HG03103 (cell line): ENCODE measurements at regions not wholly inside any gene's neighbourhood (a gene's known extent, or its start where the extent isn't known, plus 50 kb on each side); places are given as distances from the start of the nearest gene placed in this dataset.
"Not testable (repeated sequence)": the region's sequence is repeated elsewhere in the genome, so short reads cannot be mapped to it uniquely, and the experiment has no call there.

Source experiments
- ATAC-seq: cut with Tn5 transposase; IDR thresholded peaks from one replicate; pipeline ENCODE4 v1.9.1; 2021; ENCODE audit warnings: low read depth; ENCODE audit not compliant: unreplicated experiment

GRCh38 chr15:84151205-84151931, 84.2 kb upstream of the GOLGA6L4 start:
- ATAC-seq: no peak

- not testable (repeated sequence) for ATAC-seq
Observed at GRCh38 chr15:84152381-84152979, 83.1 kb upstream of the GOLGA6L4 start.

- not testable (repeated sequence) for ATAC-seq
Observed at GRCh38 chr15:84153655-84154140, 81.9 kb upstream of the GOLGA6L4 start.

- not testable (repeated sequence) for ATAC-seq
Observed at GRCh38 chr15:84154314-84154713, 81.3 kb upstream of the GOLGA6L4 start.

DNA sequence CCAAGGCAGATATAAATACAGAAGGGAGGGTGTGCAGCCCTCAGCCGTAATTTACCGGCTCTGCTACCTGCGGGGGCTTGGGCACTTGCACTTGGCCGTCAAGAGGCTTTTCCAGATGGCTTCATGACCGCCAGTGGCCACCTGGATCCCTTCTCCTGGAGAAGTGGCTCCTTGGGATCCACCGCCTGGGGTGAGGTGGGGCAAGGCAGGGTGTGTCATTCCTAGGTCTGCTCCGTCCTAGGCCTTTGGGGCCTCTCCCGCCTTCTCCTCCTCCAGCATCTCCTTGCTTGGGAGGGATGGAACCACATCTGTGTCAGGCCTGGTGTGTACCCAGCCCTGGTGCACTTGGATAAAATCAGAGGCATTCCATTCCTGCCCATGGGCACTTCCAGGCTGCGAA, 80.8 kb upstream of the GOLGA6L4 start:
- ATAC-seq: not testable (repeated sequence)

- ATAC-seq: not testable (repeated sequence)
Observed at GRCh38 chr15:84155792-84156587, 79.6 kb upstream of the GOLGA6L4 start.

DNA sequence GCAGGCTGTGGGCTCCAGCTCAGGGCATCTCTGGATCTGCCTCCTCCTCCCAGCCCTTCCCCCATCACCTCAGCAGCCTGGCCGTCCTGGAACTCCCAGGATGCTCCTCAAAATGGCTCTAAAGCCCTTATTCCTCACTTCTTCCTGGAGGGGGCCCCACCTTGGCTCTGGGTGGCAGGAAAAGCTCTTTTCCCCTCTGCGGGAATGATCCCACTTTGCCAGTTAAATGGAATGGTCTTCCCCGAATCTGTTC, 79.1 kb upstream of the GOLGA6L4 start:
- not testable (repeated sequence) for ATAC-seq

DNA sequence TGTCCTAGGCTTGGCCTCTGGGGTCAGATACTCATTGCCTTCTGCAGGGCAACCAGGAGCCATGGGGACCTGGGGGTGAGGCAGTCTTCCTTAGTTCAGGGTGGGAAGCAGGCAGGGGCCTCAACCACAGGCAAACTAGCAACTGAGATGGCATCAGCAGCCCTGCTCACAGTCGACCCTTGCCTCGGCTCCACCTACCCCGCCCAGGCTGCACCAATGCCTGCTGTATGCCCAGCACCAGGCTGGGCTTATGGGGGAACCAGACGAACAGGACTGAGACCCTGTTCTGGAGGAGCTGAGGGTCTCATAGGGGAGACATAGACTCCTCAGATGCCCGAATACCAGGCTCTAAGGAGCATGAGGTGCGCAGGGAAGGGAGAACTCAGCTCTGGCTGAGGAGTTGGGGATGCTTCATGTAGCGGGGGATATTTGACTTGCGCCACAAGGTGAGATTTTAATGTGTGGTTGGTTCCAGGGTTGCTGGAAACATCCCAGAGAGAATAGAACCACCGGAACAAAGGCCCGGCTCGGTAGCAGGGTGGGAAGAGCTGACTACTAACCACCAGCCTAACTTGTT, 78.4 kb upstream of the GOLGA6L4 start:
- ATAC-seq: not testable (repeated sequence)

DNA sequence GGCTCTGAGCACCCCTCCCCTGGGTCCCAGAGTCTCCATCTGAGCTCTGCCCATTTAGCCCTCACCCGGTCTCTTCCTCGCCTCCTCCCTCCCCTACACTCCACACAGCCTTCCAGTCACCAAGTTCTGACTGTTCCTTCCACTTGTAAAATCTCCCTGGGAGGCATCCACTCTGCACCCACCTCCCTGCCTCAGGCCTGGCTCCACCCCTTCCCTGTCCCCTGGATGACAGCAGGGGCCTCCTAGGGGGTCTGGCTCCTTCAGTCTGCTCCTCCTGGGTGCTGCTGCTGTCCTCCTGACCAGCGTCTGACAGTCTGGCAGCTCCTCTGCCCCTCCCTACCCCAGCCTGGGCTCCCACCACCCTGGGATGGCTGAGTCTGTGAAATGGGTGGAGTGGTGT, 77.7 kb upstream of the GOLGA6L4 start:
- not testable (repeated sequence) for ATAC-seq

DNA sequence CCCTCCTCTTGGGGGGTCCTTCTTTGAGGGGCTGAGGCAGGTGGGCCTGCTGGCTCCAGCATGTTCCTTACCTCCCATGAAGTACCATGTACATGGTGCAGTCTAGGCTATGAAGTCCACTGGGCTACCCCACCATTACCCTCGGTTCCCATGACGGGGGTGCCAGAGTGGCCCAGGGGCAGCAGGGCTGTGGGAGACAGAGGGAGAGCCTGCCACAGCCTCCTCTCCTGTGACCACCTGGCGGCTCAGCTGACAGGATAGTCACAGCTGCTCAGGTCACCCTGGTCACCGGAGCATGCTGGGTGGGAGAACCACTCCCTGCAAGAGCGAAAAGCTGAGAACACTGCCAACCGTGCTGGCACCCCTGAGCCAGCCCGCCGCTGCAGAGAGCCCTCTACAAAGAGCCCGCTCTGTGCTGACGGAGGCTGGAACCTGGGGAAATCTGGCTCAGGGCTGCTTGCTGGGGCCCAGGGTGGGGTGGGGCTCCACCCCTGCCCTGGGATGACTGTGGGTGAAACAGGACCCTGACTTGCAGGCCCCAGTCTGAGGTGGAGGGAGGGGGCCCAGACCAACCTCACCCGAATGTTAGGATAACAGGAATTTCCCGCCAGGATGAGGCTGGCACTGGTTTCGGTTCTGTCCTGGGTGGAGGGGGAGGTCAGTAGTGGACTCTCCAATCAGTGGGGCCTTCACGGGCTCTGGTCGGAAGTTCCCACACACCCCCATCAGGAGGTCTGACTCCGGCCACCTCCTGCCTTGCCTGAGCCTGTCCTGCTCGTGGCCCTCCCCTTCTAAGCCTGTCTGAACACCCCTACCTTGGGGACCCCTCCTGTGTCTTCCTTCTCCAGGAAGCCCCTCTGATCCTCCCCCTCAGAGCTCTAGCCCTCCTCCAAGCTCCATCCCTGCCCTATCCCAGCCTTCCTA, 76.0 kb upstream of the GOLGA6L4 start:
- not testable (repeated sequence) for ATAC-seq

- ATAC-seq: not testable (repeated sequence)
Observed at GRCh38 chr15:84164423-84165292, 70.9 kb upstream of the GOLGA6L4 start.

GRCh38 chr15:84170029-84170428, 65.5 kb upstream of the GOLGA6L4 start:
- not testable (repeated sequence) for ATAC-seq

- ATAC-seq: not testable (repeated sequence)
Observed at GRCh38 chr15:84173231-84173610, 62.4 kb upstream of the GOLGA6L4 start.
